Inflammatory macrophage (primary cell): ENCODE measurements at regions not wholly inside any gene's neighbourhood (a gene's known extent, or its start where the extent isn't known, plus 50 kb on each side); places are given as distances from the start of the nearest gene placed in this dataset.

Experiments
- DNase-seq, 2 donors: peaks; one replicate each; pipeline ENCODE4 v3.0.0-alpha.2; 2020 to 2022

DNA sequence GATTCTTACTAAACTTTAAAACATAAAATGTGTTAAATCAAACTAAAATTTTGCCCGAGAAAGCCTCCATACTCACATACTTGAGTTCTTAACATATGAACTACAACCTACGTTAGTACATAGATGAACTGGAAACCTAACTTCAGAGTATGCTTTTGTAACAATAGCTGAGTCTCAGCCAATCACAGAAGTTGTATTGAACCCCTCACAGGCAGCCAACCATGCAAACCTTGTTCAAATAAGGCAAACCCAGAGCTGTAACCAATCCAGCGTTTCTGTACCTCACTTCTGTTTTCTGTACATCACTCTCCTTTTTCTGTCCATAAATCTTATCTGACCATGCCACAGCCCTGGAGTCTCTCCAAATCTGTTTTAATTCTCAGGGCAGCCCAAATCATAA is 157.3 kb upstream of the COL1A2 start:
- DNase-seq: no peak

DNA sequence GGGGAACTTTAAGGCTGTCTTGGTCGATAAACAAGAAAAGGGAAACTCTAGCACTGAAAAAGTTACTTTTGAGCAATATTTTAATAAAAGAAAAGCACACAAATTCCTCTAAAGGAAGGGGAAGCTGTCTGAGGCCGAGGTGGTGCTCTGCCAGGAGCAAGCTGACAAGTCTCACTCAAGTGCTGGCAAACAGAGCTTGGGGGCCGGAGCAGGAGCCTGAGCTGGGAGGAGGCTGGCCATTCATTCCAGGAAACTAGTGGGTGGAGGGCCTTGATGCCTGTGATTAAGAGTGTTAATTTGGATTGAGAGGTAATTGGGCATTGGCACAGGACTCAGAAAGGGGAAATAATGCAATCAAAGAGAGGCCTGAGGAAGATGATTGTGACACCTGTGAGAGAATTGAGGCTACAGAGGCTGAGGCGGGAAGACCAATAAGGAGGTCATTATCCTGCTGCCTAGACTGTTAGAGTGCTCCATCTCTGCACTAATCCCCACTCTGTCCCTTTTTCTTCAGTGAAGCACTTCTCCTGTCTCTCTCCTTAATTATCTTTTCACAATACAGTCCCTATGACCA is 154.9 kb upstream of the COL1A2 start:
- peak; percentile 1 to 17 for DNase-seq

DNA sequence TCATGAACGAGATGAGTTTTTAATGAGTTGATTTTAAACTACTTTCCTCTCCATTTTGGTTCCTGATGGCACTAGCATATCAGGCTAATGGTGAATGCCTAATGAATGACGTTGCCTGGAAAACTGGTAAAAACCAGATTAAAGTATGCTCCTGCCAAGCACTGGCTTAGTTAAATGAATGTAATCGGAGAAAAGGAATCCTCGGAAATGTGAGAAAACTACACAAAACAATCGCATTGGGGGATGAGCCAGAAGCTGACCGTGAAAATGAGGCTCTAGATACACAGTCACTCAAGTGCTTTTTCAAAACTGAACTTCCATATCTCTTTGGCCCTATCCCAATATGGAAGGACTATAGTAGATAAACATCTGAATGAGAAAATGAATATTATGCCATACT is 153.8 kb upstream of the COL1A2 start:
- DNase-seq: no peak

- no peak for DNase-seq
Observed at GRCh38 chr7:94241402-94241925, 153.2 kb upstream of the COL1A2 start.

GRCh38 chr7:94243066-94243711 is 151.5 kb upstream of the COL1A2 start:
- no peak for DNase-seq

GRCh38 chr7:94244760-94245159 is 149.9 kb upstream of the COL1A2 start:
- DNase-seq: no peak

DNA sequence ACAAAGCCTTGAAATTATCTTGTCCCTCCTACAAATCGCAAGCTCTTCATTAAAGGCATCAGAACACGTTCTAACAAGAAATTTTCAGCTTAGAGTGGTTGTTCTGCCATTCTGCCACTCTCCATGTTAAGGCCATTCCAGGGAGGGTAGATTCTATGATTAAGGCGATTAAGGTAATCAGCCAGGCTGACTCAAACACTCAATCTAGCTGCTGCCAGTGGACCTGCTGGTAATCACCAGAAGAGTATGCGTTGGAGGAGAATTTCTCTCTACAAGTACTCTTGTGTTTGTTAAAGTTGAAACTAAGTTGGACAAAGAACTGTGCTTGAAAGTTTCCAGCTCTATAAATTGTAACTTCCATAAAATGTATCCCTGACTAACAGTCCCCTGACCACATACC is 149.2 kb upstream of the COL1A2 start:
- no peak for DNase-seq

DNA sequence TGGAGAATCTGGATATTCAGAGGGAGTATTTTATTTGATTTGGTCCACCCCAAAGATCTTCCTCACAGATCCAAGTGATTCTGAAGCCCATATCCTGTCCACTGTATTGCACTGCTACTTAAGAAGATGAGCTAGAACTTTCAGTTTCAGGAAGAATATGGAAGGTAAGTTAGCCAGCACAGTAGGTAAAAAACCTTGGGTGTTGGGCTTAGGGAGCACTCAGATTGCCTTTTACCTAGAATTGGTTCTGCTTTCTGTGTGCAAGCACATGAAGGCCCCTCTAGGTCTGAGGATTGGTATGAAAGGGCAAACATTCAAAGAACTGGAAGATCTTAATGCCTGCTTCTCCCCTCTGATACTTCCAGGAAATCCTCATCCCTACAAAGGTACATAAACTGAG is 146.7 kb upstream of the COL1A2 start:
- no peak for DNase-seq

GRCh38 chr7:94249631-94250030 is 145.1 kb upstream of the COL1A2 start:
- no peak for DNase-seq

DNA sequence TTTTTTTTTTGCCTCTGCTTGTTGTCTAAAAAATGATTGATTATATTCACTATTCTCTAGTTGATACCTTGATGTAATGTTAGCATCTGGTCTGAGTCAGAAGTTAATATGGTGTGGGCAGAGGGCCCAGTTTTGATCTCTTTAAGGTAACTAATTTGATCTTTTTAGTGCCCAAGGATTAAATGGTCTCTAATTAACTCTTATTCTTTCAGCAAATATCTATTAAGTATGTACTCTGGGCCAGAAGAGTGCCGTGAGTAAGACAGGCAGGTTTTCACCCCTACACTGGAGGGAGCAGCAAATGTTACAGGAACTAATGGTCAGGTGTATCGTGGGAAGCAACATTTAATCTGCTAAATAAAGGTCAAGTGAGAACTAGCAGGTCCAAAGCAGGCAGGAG is 144.6 kb upstream of the COL1A2 start:
- DNase-seq: no peak

DNA sequence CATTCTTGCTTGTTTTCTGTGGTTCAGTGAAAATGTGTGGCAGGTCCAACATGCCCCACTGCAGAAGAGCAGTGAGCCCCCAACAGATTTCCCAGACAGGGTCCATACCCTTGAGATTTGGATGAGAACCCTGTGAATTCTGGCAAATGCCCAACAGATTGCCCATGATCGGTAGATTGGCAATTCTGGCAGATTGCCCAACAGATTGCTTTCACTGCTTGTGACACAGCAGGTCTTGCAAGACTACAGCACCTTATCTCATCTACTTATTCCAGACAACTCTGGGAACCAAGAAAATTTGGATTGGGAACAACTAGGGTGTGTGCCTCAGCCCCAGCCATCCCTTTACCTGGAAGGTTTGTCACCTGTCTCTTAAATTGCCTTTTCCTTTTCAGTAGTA is 143.7 kb upstream of the COL1A2 start:
- DNase-seq: no peak

DNA sequence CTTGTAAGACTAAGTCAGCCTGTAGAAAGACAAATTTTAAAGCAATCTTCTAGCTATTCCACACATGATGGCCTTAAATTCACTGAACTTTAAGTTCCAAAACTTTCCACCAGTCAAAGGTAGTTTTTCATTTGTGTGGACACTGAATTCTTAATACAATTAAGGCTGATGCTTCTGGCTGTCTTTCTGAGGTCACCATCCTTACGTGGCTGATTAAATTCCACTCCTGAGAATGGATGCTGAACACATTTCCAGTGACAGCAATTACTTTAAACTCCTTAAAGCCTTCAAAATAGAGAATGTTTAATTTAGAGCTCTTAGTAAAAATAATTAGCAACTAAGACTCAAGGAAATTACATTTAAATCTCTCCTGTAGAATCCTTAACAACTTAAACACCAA is 142.6 kb upstream of the COL1A2 start:
- DNase-seq: no peak

DNA sequence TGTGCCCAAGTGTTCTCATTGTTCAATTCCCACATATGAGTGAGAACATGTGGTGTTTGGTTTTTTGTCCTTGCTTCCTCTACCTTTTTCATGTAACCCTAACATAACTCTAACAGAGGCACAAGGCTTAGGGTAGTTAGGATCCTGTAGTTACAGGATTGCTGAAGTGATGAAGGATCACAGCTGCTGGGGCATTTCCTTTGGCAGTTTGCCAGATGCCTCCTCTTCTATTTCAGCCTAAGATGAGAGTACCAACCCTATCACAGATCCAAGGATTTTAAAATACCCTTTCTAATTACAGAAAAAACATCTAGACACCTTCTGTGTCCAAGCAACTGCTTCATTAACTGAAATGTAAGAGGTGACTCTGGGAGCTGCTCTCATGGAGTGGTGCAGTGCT is 141.7 kb upstream of the COL1A2 start:
- no peak for DNase-seq

DNA sequence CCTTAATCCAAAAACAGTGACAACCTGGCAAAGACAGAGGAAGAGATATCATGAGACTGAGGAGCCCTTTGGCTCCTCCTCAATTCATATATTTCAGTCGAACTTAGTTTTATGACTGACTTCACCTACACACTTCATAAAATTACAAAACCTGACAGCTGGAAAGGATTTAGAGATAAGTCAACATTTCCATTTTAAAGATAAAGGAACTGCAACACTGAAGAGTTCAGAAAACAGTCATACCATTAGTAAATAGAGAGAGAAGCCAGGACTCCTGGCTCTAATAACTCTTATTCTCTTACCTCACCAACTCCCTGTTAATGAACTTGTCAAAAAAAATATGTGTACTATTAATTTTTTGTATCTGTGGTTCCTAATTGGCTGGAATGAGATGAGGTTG is 141.0 kb upstream of the COL1A2 start:
- DNase-seq: no peak

DNA sequence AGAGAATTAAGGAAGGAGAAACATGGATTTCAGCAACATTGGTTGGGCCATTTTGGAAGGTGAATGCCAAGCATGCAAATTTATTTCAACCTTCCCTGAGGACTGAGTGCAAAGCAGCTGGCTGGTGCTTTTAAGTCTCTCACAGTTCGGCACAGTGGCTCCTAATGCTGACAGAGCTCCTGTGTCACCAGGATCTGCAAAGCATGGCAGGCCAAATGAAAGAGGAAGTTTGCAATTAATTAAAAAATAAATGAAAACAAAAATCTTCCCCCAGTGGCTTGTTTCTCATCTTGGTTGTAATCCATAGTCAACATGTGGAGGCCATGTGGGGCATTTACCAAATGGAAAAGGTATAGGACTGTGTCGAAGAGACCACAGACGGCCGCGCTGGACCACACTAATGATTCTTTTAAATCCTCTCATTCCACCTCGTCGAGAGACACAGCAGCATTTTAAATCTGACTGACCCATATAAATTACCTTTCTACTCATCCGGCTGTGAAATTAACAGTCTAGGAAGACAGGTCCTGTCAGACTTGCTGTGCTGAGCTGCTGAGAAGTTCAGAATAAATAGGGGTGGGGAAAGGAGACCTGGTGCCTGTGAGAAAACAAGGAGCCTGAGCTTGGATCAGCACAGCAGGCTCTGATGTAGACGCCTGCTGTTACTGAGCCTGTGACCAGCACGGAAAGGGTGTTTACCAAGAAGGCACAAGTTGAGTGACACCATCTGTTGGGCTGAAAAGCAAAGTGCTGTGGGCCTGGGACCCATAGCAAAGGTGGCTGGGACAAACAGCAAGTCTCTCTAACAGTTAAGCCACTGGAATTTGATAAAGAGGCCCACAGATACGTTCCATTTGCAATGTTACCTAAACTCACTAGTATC is 136.0 kb upstream of the COL1A2 start:
- no peak for DNase-seq

DNA sequence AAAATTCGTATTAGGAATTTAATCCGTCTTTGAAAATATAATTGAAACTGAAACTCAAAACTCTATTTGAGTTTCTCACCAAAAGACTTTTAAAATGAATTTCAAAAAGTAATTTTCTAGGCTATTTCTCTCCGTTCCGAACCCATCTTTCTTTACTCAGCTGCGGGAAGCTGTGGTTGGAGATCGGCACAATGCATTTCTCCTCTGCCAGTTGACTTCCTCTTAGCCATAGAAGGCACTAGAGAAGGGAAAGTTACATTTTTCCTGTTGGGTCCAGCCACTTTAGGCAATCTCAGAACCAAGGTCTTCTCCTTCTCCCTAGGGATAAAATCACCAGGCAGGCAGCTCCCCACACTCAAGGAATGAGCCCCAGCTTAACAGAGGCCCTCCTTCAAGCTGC is 133.6 kb upstream of the COL1A2 start:
- peak in 1 of 2 donors; percentile 11 for DNase-seq

GRCh38 chr7:94264756-94265155 is 129.9 kb upstream of the COL1A2 start:
- DNase-seq: no peak

GRCh38 chr7:94265456-94265855 is 129.2 kb upstream of the COL1A2 start:
- DNase-seq: no peak

GRCh38 chr7:94266238-94266644 is 128.5 kb upstream of the COL1A2 start:
- DNase-seq: peak in 1 of 2 donors; percentile 38

GRCh38 chr7:94270772-94271171 is 123.9 kb upstream of the COL1A2 start:
- no peak for DNase-seq

DNA sequence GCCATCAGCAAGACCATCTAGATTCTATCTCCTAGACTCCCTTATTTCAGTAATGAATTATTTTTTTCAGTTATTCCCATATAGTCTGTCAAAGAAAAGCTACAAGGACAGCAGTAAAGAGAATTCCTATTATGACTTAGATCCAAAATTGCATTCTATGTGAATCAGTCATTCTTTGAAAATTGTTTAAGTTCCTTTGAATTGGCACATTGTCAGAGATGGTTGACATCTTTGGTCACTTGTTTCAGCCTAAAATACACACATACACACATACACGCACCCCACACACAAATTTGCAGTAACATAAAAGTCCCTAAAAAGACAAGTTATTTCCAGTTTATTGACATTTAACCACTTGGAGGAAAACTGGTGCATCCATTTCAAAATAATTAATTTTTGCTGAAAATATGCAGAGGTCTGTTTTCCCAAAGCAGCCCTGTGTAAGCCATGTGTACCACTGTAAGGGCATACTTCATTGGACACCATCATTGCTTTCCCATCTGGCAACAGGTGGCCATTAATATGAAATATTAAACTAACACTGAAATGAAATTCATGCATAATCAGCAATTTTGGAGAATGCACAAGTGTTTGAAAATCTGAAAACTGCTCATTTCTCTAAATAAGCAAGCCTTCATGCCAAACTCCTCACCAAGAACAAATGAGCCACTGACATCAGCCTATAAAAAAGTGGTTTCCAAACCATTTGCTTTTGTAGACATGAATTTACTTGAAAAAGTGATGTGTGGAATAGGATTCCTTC is 121.7 kb upstream of the COL1A2 start:
- no peak for DNase-seq

DNA sequence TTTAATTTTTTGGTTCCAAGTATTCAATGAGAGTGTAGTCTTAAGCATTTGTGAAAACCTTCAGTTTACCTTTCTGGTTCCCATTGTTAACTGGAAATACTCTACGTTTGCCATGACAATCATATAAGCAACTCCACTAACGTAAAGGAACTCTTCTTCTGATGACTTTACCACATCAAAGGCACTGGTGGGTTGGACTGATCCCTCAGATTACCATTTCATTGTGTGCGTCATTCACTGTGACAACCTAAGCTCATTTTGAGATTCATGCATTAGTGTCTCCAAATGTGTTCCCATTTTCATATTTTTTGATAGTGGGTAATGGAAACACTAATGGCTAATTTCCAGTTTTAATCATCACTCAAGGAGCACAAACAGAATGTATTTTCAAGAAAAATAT is 119.9 kb upstream of the COL1A2 start:
- no peak for DNase-seq

GRCh38 chr7:94276027-94276426 is 118.7 kb upstream of the COL1A2 start:
- no peak for DNase-seq
